SU-DHL-6 (cell line): ENCODE measurements at regions not wholly inside any gene's neighbourhood (a gene's known extent, or its start where the extent isn't known, plus 50 kb on each side); places are given as distances from the start of the nearest gene placed in this dataset.

Source experiments
- EZH2phosphoT487 ChIP-seq: fragments of 200-600 bp; sonication (generic), shearing (Covaris generic); conservative IDR thresholded peaks from 2 replicates; pipeline ENCODE4 v1.6.1; 2018; ENCODE audit warnings: mild to moderate bottlenecking, antibody characterized with exemption, low read length, moderate library complexity, mixed read lengths
- TF ChIP-seq, protein P1 (sequence below): fragments of 200-600 bp; sonication (generic); IDR thresholded peaks from one replicate; pipeline ENCODE4 v1.5.1; 2017; ENCODE audit warnings: antibody characterized with exemption, mild to moderate bottlenecking, low read length, moderate library complexity; ENCODE audit not compliant: insufficient read depth, poor library complexity, severe bottlenecking

DNA sequence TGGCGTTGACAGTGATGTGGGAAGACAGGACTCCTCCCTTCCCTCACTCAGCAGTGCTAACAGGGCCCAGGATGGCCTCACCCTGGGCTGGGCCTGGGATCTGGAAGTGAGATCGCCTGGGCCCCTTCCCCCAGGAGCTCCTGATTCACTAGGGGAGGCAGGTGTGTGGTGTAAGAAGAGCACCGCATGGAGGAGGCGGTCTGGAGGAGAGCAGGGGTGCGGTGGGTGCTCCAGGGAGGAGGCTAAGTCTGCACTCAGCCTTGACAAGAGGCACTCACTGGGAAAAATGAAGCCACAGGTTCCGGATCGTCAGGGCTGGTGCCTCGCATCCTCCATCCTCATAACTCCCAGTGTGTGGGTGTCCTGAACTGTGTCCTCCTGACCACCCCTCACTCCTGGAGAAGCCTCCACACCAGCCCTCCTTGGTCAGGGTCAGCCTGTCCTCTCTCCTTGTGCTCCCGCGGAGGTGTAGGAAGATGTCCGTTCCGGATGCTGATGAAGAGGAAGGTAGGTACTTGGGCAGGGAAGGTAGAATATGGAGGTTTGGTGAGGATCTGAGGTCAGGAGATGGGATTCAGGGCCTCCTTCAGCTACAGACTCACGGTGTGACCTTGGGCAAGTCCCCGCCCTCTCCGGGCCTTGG, 142.1 kb upstream of the WNT4 start:
- TF ChIP-seq, protein P1, sequence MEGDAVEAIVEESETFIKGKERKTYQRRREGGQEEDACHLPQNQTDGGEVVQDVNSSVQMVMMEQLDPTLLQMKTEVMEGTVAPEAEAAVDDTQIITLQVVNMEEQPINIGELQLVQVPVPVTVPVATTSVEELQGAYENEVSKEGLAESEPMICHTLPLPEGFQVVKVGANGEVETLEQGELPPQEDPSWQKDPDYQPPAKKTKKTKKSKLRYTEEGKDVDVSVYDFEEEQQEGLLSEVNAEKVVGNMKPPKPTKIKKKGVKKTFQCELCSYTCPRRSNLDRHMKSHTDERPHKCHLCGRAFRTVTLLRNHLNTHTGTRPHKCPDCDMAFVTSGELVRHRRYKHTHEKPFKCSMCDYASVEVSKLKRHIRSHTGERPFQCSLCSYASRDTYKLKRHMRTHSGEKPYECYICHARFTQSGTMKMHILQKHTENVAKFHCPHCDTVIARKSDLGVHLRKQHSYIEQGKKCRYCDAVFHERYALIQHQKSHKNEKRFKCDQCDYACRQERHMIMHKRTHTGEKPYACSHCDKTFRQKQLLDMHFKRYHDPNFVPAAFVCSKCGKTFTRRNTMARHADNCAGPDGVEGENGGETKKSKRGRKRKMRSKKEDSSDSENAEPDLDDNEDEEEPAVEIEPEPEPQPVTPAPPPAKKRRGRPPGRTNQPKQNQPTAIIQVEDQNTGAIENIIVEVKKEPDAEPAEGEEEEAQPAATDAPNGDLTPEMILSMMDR = no peak
- TF ChIP-seq EZH2phosphoT487 = no peak
